Ovary (tissue), 3 donors: ENCODE measurements at regions not wholly inside any gene's neighbourhood (a gene's known extent, or its start where the extent isn't known, plus 50 kb on each side); places are given as distances from the start of the nearest gene placed in this dataset.

Experiments used
- CTCF ChIP-seq, 3 donors: fragments of 450-650 bp in 2 of 3; fragments of 200-600 bp in 1 of 3; IDR thresholded peaks; one replicate each; pipeline versions ENCODE4 v1.5.1 to v1.8.0; 2016 to 2022; ENCODE audit warnings: antibody characterized with exemption in 3 of 3, mild to moderate bottlenecking in 1 of 3
- EP300 ChIP-seq: sonication (generic); formaldehyde crosslinking; IDR thresholded peaks from one replicate; pipeline ENCODE4 v1.6.1; 2017; ENCODE audit warnings: antibody characterized with exemption
- POLR2A ChIP-seq: fragments of 450-650 bp; IDR thresholded peaks from one replicate; pipeline ENCODE4 v1.6.1; 2017; ENCODE audit warnings: antibody characterized with exemption, mild to moderate bottlenecking, moderate library complexity
- donor health status: DM: no; HTN: no; CAD: no.

- TF ChIP-seq CTCF (IDR thresholded peaks at IDR 0.05) (no peak), POLR2A (no peak), EP300 (no peak)
Observed at GRCh38 chr15:20386198-20386597, 155.4 kb downstream of the GOLGA6L6 start.
